ENCODE measurements at regions not wholly inside any gene's neighbourhood (a gene's known extent, or its start where the extent isn't known, plus 50 kb on each side); places are given as distances from the start of the nearest gene placed in this dataset.

- Mint-ChIP-seq H3K9me3 (ENCODE audit: unreplicated experiment) (no peaks in the 10 kb centered on the region), H3K27ac (ENCODE audit: unreplicated experiment) (no peak overlapping the region)
Measured at GRCh38 chr9:22342491-22343217, 104.0 kb upstream of the DMRTA1 start.

GRCh38 chr9:22343218-22343611 lies 103.4 kb upstream of the DMRTA1 start:
- H3K4me1 Mint-ChIP-seq (ENCODE audit: unreplicated experiment), result no peaks in the 10 kb centered on the region
- TF ChIP-seq CTCF (IDR thresholded peaks at IDR 0.05; ENCODE audit: unreplicated experiment), result no peak
- H3K27ac Mint-ChIP-seq (ENCODE audit: unreplicated experiment), result no peak overlapping the region
- no peaks in the 10 kb centered on the region for H3K9me3 Mint-ChIP-seq (ENCODE audit: unreplicated experiment)
- no peak overlapping the region for H3K4me3 Mint-ChIP-seq (ENCODE audit: unreplicated experiment)
- no peak for DNase-seq (ENCODE audit: low spot score)
- H3K36me3 Mint-ChIP-seq (ENCODE audit: low read depth, unreplicated experiment), result no peaks in the 10 kb centered on the region
- H3K27me3 Mint-ChIP-seq (ENCODE audit: unreplicated experiment), result no peaks in the 10 kb centered on the region

More at GRCh38 chr9:22342491-22343217, 104.0 kb upstream of the DMRTA1 start:
- Mint-ChIP-seq H3K4me1 (ENCODE audit: unreplicated experiment) (no peaks in the 10 kb centered on the region), H3K36me3 (ENCODE audit: low read depth, unreplicated experiment) (no peaks in the 10 kb centered on the region), H3K4me3 (ENCODE audit: unreplicated experiment) (no peak overlapping the region), H3K27me3 (ENCODE audit: unreplicated experiment) (no peaks in the 10 kb centered on the region)
- DNase-seq (ENCODE audit: low spot score), result no peak
- TF ChIP-seq CTCF (IDR thresholded peaks at IDR 0.05; ENCODE audit: unreplicated experiment), result no peak

- H3K36me3 Mint-ChIP-seq (ENCODE audit: low read depth, unreplicated experiment), result peaks cover 4% of the 10 kb centered on the region
- no peak overlapping the region for H3K27ac Mint-ChIP-seq (ENCODE audit: unreplicated experiment)
- no peaks in the 10 kb centered on the region for H3K9me3 Mint-ChIP-seq (ENCODE audit: unreplicated experiment)
- no peaks in the 10 kb centered on the region for H3K27me3 Mint-ChIP-seq (ENCODE audit: unreplicated experiment)
- DNase-seq (ENCODE audit: low spot score), result no peak
- no peaks in the 10 kb centered on the region for H3K4me1 Mint-ChIP-seq (ENCODE audit: unreplicated experiment)
- no peak overlapping the region for H3K4me3 Mint-ChIP-seq (ENCODE audit: unreplicated experiment)
- TF ChIP-seq CTCF (IDR thresholded peaks at IDR 0.05; ENCODE audit: unreplicated experiment), result no peak
Measured at GRCh38 chr9:22354699-22355384, 91.8 kb upstream of the DMRTA1 start.

GRCh38 chr9:22356985-22357384 lies 89.6 kb upstream of the DMRTA1 start:
- Mint-ChIP-seq H3K27ac (ENCODE audit: unreplicated experiment) (no peak overlapping the region), H3K27me3 (ENCODE audit: unreplicated experiment) (no peaks in the 10 kb centered on the region), H3K4me1 (ENCODE audit: unreplicated experiment) (no peaks in the 10 kb centered on the region), H3K4me3 (ENCODE audit: unreplicated experiment) (no peak overlapping the region), H3K9me3 (ENCODE audit: unreplicated experiment) (no peaks in the 10 kb centered on the region), H3K36me3 (ENCODE audit: low read depth, unreplicated experiment) (peaks cover 4% of the 10 kb centered on the region)
- TF ChIP-seq CTCF (IDR thresholded peaks at IDR 0.05; ENCODE audit: unreplicated experiment), result no peak
- no peak for DNase-seq (ENCODE audit: low spot score)

- no peaks in the 10 kb centered on the region for H3K9me3 Mint-ChIP-seq (ENCODE audit: unreplicated experiment)
- H3K27me3 Mint-ChIP-seq (ENCODE audit: unreplicated experiment), result peaks cover 2% of the 10 kb centered on the region
- TF ChIP-seq CTCF (IDR thresholded peaks at IDR 0.05; ENCODE audit: unreplicated experiment), result no peak
- H3K27ac Mint-ChIP-seq (ENCODE audit: unreplicated experiment), result no peak overlapping the region
- H3K36me3 Mint-ChIP-seq (ENCODE audit: low read depth, unreplicated experiment), result no peaks in the 10 kb centered on the region
- DNase-seq (ENCODE audit: low spot score), result no peak
- no peaks in the 10 kb centered on the region for H3K4me1 Mint-ChIP-seq (ENCODE audit: unreplicated experiment)
- H3K4me3 Mint-ChIP-seq (ENCODE audit: unreplicated experiment), result no peak overlapping the region
Measured at GRCh38 chr9:22363421-22363887, 83.2 kb upstream of the DMRTA1 start.

Measured in endothelial cell (in vitro differentiated cells).